GM19240 (cell line): ENCODE measurements at regions not wholly inside any gene's neighbourhood (a gene's known extent, or its start where the extent isn't known, plus 50 kb on each side); places are given as distances from the start of the nearest gene placed in this dataset.
"Not testable (repeated sequence)": the region's sequence is repeated elsewhere in the genome, so short reads cannot be mapped to it uniquely, and the experiment has no call there.

Source experiments
- DNase-seq: peaks from one replicate; pipeline ENCODE4 v3.0.0; 2011; ENCODE audit warnings: low spot score; ENCODE audit not compliant: insufficient read length

- DNase-seq = no peak
Observed at GRCh38 chr4:158122501-158122900, 50.3 kb downstream of the GASK1B start.

DNA sequence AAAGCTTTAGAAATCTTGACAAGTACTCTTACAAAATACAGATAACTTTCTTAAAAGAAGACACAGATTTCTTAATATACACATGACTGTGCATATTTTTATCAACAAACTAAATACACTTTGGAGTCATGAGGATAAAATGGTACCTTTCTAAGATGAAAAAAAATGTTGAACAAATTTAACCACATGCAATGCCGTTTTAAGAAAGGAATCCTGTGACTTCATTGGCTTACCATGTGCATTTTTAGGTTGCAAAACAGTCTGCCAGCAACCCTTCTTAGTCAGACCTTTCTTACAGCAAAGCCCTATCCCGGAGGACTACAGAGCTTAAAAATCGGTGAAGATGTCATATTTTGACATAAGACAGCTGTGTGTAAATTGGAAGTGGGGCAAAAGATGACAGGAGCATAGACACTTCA lies 51.7 kb downstream of the GASK1B start:
- no peak for DNase-seq

DNA sequence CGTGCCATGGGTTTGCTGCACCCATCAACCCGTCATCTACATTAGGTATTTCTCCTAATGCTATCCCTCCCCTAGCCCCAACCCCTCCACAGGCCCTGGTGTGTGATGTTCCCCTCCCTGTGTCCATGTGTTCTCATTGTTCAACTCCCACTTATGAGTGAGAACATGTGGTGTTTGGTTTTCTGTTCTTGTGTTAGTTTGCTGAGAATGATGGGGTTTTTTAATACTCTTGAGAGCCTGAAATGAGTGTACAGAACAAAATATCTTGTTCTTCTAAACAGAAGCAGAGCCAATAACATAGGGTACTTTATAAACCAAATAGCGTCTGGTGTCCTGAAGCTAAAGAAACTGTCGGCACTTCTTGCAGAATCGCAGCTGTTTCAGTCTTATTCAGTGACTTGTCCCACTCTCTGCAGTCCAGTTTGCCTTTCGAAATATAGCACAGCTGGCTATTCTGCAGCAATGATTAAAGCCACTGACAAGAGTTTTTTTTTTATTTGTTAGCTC lies 52.1 kb downstream of the GASK1B start:
- DNase-seq = not testable (repeated sequence)

DNA sequence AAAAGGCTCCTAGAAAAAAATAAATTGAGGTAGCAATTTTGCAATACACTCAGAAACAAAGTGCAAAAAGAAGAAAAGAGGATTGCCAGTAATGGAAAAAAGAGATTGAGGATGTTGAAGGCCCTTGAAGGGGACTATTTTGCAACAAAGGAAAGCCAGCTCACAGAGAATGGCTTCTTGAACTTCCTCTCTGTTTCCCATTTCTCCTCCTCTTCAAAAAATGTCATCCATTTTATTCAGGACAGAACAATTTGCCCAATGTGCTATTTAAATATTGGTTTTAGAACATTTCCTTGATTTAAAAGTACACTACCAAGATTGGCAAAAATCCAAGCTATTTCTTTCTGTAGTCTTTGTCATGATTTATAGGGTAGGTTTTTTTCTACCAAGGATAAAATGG lies 60.2 kb downstream of the GASK1B start:
- DNase-seq = no peak

GRCh38 chr4:158111241-158111640 lies 61.6 kb downstream of the GASK1B start:
- no peak for DNase-seq

DNA sequence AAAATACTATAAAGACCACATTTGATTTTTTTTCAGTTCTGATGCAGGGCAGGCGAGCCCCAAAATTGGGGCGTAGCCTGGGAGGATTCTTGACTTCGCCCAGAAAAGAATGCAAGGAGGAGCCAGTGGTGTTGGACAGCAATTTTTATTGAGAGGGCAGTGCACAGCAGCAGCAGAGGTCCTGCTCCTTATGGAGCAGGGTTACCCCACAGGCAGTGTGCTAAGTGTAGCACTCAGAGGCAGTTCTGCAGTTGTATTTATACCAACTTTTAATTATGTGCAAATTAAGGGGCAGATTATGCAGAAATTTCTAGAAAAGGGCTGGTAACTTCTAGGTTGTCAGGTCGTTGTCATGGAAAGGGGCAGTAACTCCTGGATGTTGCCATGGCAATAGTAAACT lies 69.9 kb downstream of the GASK1B start:
- no peak for DNase-seq

- DNase-seq = no peak
Observed at GRCh38 chr4:158099686-158100085, 73.1 kb downstream of the GASK1B start.

GRCh38 chr4:158098802-158099201 lies 74.0 kb downstream of the GASK1B start:
- no peak for DNase-seq

DNA sequence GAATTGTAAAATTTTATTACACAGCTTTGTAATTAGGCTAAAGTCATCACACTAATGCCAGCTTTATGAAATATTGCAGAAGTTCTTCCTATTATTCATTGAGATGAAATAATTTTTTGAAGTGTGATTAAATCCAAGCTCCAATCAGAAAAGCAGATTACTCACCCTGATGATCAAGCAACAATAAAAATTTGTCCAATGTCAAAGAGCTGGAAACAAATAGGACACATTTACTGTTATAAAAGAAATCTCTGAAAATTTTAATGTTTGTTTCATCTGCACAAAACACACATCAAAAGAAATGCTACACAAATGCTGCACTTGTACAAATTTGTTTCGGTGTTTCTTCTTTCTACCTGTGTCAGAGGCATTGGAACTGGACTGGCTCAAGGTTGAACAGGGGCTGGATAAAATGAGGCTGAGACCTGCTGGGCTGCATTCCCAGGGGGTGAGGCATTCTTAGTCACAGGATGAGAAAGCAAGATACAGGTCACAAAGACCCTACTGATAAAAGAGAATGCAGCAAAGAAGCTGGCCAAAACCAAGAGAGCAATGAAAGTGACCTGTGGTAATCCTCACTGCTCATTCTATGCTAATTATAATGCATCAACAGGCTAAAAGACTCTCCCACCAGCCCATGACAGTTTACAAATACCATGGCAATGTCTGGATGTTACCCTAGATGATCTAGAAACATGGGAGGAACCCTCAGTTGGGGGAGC lies 78.3 kb downstream of the GASK1B start:
- no peak for DNase-seq

GRCh38 chr4:158090323-158090722 lies 82.5 kb downstream of the GASK1B start:
- no peak for DNase-seq

DNA sequence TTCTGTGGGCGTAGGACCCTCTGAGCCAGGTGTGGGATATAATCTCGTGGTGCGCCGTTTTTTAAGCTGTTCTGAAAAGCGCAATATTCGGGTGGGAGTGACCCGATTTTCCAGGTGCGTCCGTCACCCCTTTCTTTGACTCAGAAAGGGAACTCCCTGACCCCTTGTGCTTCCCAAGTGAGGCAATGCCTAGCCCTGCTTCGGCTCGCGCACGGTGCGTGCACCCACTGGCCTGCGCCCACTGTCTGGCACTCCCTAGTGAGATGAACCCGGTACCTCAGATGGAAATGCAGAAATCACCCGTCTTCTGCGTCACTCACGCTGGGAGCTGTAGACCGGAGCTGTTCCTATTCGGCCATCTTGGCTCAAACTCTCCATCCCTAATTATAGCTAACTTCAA lies 82.9 kb downstream of the GASK1B start:
- not testable (repeated sequence) for DNase-seq

DNA sequence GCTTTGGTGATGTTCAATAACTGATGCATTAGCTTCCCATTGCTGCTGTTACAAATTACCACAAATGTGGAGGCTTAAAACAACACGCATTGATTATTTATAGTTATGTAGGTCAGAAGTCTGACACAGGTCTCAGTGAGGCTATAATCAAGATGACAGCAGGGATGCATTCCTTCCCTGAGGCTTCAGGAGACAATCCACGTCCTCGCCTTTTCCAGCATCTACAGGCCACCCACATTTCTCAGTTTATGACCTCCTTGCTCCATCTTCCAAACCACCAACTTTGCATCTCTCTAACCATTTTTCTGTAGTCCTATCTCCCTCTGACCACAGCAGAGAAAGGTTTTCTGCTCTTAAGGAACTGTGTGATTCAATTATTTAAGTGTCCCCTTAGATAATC lies 92.5 kb downstream of the GASK1B start:
- no peak for DNase-seq

DNA sequence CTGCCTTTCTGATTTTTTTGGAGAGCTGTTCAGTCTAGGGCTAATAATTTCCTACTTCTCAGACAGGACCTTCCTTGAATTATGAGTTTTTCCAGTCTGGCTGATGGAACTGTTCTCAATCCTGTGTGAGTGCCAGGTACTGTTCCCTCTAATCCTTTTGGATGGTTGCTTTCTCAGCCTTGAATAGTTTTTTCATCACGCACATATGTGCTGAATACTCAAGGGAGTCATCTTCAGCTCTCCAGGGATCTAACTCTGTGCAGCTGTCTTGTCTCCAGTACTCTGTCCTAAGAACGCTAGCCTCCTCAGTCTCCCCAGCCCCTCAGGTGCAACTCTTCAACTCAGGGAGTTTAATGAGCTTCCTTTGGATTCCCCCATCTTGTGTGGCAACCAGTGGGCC lies 93.2 kb downstream of the GASK1B start:
- no peak for DNase-seq

DNA sequence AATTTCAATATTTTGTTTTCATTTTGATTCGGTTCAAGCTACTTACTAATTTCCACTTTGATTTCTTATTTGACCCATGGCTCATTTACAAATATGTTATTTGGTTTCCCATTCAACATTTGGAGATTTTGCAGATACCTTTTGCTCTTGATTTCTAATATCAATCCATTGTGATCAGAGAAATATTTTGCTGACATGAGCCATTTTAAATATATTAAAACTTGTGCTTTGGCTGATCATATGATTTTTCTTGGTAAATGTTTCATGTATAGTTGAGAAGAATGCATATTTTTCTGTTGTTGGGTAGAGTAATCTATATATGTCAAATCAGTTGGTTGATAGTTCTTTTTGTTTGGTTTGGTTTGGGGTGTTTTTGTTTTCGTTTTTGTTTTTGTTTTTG lies 95.0 kb downstream of the GASK1B start:
- no peak for DNase-seq

- no peak for DNase-seq
Observed at GRCh38 chr4:158074851-158075250, 98.0 kb downstream of the GASK1B start.

GRCh38 chr4:158071931-158072330 lies 100.9 kb downstream of the GASK1B start:
- DNase-seq = no peak

DNA sequence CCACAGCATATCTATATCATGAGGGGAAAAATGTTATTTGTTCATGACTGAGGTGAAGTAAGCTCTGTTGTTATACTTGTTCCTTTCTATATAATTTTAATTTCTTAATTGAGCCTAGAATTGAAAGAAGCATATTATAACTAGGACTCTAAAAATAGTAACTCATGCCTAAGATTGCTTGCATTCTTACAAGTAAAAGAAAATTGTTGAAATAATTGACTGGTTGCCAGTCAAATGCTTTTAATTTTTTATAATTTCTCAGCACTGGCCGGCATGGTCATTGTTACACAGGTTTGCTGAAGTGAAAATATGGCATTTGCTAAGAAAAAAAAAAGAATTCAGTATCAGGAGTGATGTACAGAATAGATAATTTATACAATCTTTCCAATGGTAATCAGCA lies 104.8 kb downstream of the GASK1B start:
- no peak for DNase-seq

GRCh38 chr4:158067646-158068045 lies 105.2 kb downstream of the GASK1B start:
- no peak for DNase-seq

DNA sequence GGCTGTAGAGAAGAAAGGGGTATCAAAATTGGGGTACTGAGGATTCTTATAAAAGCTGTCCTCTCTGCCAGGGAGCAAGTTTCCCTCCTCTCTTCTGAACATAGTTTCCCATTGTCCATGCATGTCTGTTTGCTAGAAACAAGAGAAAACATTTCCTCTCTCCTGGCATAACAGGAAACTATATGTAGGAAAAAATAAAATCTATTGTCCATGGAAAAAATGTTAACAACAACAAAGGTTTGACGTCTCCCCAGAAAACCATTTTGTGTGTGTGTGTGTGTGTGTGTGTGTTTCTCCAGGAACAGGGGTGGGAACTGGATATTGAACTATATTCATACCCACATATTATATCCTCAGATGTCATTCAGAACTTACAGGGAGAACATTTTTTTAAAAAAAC lies 107.2 kb downstream of the GASK1B start:
- DNase-seq = no peak

DNA sequence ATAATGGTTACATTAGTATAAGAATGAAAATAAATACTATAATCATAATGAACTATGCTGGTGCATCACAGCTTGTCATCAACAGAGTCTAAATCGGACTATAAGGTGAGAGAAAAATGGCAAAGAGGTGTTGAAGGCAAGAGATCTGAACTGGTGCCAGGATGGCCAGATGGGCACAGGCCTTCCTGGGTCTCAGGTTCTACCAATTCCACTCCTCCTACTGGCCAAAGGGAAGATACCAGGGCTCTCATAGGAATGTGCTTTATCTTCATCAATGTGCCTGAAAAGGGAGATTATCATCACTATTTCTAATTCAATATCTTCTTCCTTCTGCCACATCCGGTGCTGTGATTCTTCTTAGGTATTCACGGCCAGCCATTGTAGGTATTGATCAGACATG lies 107.6 kb downstream of the GASK1B start:
- DNase-seq = no peak

DNA sequence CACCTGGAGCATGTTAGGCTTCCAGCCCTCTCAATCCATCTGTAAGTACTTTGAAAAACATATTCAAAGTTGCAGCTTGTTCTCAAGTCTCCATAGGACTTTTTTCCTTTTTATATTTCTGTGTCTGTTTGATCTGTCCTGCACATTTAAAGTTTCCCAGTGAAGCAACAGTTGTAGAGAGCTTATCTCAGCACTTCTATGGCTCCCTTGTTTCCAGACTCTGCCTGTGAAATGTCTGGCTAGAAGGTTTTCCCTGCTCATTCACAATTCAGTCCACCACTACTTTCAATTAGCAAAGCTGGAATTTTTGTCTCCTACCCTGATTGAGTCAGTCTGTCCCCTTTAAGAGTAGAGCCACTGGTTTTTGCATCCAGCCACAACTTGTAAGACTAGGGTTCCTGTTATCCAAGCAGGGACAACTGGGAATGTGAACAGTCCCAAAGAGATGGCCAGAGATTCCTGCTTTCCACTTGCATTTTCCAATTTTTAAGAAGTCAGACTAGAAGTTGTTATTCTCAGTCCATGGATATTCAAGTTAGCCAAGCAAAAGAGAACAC lies 116.1 kb downstream of the GASK1B start:
- no peak for DNase-seq

GRCh38 chr4:158055668-158056067 lies 117.2 kb downstream of the GASK1B start:
- DNase-seq = no peak

DNA sequence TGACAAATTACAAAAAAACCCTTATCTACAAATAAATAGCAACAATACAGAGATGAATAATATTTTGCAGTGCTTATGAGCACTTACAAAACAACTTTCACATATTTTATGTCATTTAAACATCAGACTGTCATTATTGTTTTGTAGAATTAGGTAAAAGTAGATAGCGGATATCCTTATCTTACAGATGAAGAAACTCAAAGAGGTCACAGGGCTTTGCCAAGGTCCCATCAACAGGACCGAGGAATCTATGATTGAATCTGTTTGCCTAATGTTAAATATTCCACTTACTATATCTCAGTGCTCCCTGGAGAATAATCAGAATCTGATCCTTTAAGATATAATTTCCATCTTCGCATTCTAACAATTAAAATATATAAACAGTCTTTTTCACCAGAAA lies 119.0 kb downstream of the GASK1B start:
- DNase-seq = no peak
